ENCODE measurements at regions not wholly inside any gene's neighbourhood (a gene's known extent, or its start where the extent isn't known, plus 50 kb on each side); places are given as distances from the start of the nearest gene placed in this dataset.

DNA sequence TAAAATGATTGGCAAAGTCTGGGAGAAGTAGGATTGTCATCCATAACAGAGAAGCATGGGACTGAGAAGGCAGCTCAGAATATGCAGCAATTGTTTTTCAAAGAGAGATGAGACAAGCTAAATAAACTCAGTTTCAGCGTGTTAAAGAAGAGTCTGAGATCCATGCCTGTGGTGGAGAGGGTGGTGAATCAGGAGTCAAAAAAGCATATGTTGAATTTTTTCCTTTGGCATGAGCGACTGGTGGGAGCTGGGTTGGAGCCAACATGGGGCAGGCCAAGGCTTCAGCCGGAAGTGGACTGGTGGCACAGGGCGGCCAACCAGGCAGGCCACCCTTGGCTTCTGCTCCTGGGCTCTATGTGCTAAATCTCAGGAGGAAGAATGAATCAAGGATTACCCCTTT lies 102.0 kb downstream of the SST start:
- TF ChIP-seq, protein P1, sequence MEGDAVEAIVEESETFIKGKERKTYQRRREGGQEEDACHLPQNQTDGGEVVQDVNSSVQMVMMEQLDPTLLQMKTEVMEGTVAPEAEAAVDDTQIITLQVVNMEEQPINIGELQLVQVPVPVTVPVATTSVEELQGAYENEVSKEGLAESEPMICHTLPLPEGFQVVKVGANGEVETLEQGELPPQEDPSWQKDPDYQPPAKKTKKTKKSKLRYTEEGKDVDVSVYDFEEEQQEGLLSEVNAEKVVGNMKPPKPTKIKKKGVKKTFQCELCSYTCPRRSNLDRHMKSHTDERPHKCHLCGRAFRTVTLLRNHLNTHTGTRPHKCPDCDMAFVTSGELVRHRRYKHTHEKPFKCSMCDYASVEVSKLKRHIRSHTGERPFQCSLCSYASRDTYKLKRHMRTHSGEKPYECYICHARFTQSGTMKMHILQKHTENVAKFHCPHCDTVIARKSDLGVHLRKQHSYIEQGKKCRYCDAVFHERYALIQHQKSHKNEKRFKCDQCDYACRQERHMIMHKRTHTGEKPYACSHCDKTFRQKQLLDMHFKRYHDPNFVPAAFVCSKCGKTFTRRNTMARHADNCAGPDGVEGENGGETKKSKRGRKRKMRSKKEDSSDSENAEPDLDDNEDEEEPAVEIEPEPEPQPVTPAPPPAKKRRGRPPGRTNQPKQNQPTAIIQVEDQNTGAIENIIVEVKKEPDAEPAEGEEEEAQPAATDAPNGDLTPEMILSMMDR (IDR thresholded peaks at IDR 0.05; ENCODE audit: insufficient read depth, low read depth, low read length, missing control alignments) = no peak
- no peak overlapping the region for H3K4me3 ChIP-seq (ENCODE audit: low read depth, low read length)
- DNase-seq (ENCODE audit: low read depth) = no peak

DNA sequence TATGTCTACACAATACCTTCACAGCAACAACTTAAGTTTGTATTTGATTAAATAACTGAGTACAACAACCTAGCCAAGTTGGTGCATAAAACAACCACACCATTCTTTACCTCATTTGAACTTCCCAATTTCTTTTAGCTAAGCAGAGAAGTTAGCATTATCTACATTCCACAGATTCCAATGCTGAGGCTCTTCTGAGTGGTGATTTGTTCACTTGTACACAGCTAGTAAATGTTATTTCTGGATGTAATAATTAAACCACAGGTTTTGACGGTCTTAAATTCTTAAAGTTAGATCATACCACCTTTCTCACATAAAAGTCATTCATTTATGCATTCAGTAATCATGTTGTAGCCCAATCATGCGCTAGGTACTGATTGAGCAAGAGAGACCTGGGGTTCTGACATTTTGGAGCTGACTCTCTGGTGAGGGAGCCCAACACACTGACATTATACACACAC lies 102.5 kb downstream of the SST start:
- no peak for DNase-seq (ENCODE audit: low read depth)
- TF ChIP-seq, protein P1 (IDR thresholded peaks at IDR 0.05; ENCODE audit: insufficient read depth, low read depth, low read length, missing control alignments) = no peak
- H3K4me3 ChIP-seq (ENCODE audit: low read depth, low read length) = no peak overlapping the region

DNA sequence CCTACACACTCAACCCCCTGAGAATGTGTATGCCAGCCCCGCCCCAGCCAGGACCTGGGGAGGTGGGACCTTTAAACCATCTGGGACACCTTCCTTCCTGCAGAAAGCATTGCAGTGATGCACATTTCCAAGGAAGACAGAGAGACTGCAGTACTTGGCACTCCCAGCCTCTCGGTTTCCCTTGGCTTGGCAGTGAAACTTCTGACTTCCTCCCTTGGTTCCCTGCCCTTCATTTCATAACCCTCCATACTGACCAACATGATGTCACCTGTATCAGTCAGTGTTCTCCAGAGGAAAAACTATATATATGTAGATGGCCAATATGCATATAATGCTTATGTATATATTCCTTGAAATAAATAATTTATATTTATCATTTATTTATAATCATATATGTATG lies 103.2 kb downstream of the SST start:
- DNase-seq (ENCODE audit: low read depth) = no peak
- H3K4me3 ChIP-seq (ENCODE audit: low read depth, low read length) = no peak overlapping the region
- TF ChIP-seq, protein P1 (IDR thresholded peaks at IDR 0.05; ENCODE audit: insufficient read depth, low read depth, low read length, missing control alignments) = no peak

DNA sequence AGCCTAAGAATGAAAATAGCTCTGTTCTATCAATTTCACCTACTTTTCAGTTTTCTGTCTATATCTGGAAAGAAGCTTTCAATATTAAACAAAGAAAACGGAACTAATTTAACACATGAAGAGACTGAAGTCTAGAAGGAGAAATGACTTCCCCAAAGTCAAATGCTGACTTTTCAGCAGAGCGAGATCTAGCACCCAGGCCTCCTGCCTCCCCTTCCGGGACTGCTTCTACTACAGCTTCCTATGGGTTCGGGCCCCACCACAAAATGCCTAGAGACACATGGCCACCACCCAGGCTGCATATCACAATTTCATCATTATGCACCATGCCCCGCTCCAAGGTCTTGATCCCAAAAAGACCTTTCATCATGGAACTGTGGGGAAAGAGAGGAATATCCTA lies 104.5 kb downstream of the SST start:
- no peak for DNase-seq (ENCODE audit: low read depth)
- TF ChIP-seq, protein P1 (IDR thresholded peaks at IDR 0.05; ENCODE audit: insufficient read depth, low read depth, low read length, missing control alignments) = no peak
- H3K4me3 ChIP-seq (ENCODE audit: low read depth, low read length) = no peak overlapping the region

DNA sequence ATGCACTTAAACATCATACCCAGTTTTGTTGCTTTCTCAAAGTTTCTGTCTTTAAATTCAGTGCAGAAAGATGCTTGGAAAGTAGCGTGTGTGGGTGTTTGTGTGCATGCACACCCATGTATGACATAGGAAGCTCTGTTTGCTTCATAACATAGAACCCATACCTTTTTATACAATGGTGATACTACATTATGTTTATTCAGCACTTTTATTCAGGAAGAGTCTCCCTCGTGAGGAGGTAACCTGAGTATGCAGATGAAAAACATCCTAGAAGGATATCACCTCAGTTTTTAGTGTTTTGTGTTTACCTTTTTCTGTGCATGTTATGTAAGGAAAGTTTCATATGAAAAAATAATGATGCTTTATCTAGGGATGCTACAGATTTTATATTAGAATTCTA lies 111.2 kb downstream of the SST start:
- no peak overlapping the region for H3K4me3 ChIP-seq (ENCODE audit: low read depth, low read length)
- TF ChIP-seq, protein P1 (IDR thresholded peaks at IDR 0.05; ENCODE audit: insufficient read depth, low read depth, low read length, missing control alignments) = no peak
- no peak for DNase-seq (ENCODE audit: low read depth)

DNA sequence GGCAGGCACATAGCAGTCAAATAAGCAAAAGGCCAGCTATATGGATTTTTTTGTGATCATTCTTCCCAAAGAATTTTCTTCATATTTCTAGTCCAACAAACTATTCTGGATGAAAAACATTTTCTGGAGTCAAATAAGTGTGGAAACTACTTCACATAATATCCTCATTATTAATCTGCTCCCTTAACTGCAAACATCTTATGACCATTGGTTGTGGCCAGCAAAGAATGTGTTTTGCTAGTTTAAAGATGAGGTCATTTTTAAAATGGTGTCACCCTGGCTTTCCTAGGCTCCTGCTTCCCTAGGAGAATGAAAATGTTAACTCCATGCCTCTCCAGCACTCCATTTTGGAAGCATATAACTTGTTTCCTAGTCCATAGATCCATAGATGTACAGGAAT lies 118.8 kb downstream of the SST start:
- no peak for DNase-seq (ENCODE audit: low read depth)
- H3K4me3 ChIP-seq (ENCODE audit: low read depth, low read length) = no peak overlapping the region
- TF ChIP-seq, protein P1 (IDR thresholded peaks at IDR 0.05; ENCODE audit: insufficient read depth, low read depth, low read length, missing control alignments) = no peak

DNA sequence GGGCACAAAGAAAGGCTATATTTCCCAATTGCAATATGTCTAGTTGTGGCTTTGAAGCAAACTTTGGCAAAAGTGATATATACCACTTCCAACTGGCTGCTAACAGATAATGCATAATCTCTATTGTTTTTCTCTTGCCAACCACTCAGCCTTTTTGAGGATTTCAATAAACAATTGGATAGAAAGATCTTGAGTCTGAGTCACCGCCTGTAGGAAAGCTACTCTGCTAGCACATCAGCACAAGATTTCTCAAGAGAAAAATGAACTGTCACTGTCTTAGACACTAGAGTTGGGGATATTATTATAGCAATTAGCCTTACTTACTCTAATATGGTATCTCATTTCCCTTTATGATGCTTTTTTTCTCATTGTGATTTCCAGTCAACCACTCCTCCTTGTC lies 119.7 kb downstream of the SST start:
- H3K4me3 ChIP-seq (ENCODE audit: low read depth, low read length) = no peak overlapping the region
- no peak for DNase-seq (ENCODE audit: low read depth)
- TF ChIP-seq, protein P1 (IDR thresholded peaks at IDR 0.05; ENCODE audit: insufficient read depth, low read depth, low read length, missing control alignments) = no peak

Data from GM12865 (cell line).